Esophagus muscularis mucosa (tissue), 4 donors: ENCODE measurements at regions not wholly inside any gene's neighbourhood (a gene's known extent, or its start where the extent isn't known, plus 50 kb on each side); places are given as distances from the start of the nearest gene placed in this dataset.

ENCODE experiments used
- DNase-seq: peaks from one replicate; pipeline ENCODE4 v3.0.0-alpha.2; 2017; ENCODE audit errors: extremely low spot score
- H3K27ac ChIP-seq, 4 donors: fragments of 200-600 bp; sonication (generic); replicated peaks in 1 of 4; 1 replicate in 3 of 4; 2 replicates in 1 of 4; pipeline ENCODE4 v1.5.1; 2016 to 2019; ENCODE audit warnings: mild to moderate bottlenecking in 1 of 4
- H3K27me3 ChIP-seq, 4 donors: fragments of 200-600 bp; sonication (generic); one replicate each; pipeline versions ENCODE4 v1.5.1 to v1.6.0; 2016 to 2019
- H3K36me3 ChIP-seq, 4 donors: fragments of 200-600 bp; sonication (generic); one replicate each; pipeline ENCODE4 v1.5.1; 2016 to 2019
- H3K4me1 ChIP-seq, 4 donors: fragments of 200-600 bp; sonication (generic); one replicate each; pipeline ENCODE4 v1.5.1; 2016 to 2019
- H3K4me3 ChIP-seq, 4 donors: fragments of 200-600 bp; sonication (generic); 1 replicate in 2 of 4; 2 replicates in 2 of 4; pipeline ENCODE4 v1.5.1; 2016 to 2019; ENCODE audit warnings: mild to moderate bottlenecking in 4 of 4, moderate library complexity in 1 of 4
- H3K9me3 ChIP-seq, 4 donors: fragments of 200-600 bp; sonication (generic); 1 replicate in 3 of 4; 2 replicates in 1 of 4; pipeline ENCODE4 v1.5.1; 2016 to 2019
- EP300 ChIP-seq: sonication (generic); formaldehyde crosslinking; IDR thresholded peaks from one replicate; pipeline ENCODE4 v1.6.1; 2017; ENCODE audit warnings: antibody characterized with exemption
- POLR2A ChIP-seq: fragments of 450-650 bp; IDR thresholded peaks from one replicate; pipeline ENCODE4 v1.6.1; 2017; ENCODE audit warnings: antibody characterized with exemption, moderate library complexity, mild to moderate bottlenecking, low read depth
- POLR2AphosphoS5 ChIP-seq, 2 donors: sonication (generic); formaldehyde crosslinking; IDR thresholded peaks; one replicate each; pipeline ENCODE4 v1.6.1; 2017; ENCODE audit warnings: antibody characterized with exemption in 2 of 2
- WGBS: methylation state at CpG from one replicate; pipeline ENCODE4 v1.1.5; 2018; 5-methylcytosine and 5-hydroxymethylcytosine counted together
- intact Hi-C: fragments of 100-400 bp; cut with DNase I; formaldehyde crosslinking; loops from one replicate; pipeline ENCODE4 v1.15.1; 2023
- TF ChIP-seq, protein P1 (sequence below), 3 experiments: fragments of 200-600 bp in 2 of 3; fragments of 450-650 bp in 1 of 3; sonication (generic) in 2 of 3; IDR thresholded peaks; one replicate each; pipeline ENCODE4 v1.5.1; 2017 to 2019; ENCODE audit warnings: antibody characterized with exemption in 3 of 3, mild to moderate bottlenecking in 2 of 3, moderate library complexity in 1 of 3

DNA sequence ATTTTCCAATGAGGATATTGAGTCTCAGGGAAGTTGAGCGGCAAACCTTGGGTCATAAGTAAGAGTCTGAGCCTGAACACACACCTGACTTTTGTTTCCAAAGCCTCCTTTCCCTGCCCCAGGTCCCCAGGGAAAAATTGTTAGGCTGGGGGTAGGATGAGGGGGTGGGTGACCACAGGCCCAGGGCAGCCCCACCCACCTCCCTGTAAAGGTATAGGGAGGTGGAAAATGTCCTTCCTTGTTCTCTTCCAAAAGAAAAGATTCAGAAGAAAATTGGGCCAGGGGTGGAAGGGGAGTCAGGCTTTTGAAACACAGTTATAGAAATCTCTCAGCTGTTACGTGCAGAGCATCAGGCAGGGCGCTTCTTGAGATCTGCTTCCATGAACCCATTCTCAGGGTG lies 129.7 kb upstream of the NGF start:
- DNase-seq = peak; percentile 62
- no peak overlapping the region for H3K4me3 ChIP-seq
- no peaks in the 10 kb centered on the region for H3K36me3 ChIP-seq
- TF ChIP-seq POLR2A (no peak), EP300 (no peak), POLR2AphosphoS5 (IDR thresholded peaks at IDR 0.05) (no peak)
- TF ChIP-seq, protein P1, sequence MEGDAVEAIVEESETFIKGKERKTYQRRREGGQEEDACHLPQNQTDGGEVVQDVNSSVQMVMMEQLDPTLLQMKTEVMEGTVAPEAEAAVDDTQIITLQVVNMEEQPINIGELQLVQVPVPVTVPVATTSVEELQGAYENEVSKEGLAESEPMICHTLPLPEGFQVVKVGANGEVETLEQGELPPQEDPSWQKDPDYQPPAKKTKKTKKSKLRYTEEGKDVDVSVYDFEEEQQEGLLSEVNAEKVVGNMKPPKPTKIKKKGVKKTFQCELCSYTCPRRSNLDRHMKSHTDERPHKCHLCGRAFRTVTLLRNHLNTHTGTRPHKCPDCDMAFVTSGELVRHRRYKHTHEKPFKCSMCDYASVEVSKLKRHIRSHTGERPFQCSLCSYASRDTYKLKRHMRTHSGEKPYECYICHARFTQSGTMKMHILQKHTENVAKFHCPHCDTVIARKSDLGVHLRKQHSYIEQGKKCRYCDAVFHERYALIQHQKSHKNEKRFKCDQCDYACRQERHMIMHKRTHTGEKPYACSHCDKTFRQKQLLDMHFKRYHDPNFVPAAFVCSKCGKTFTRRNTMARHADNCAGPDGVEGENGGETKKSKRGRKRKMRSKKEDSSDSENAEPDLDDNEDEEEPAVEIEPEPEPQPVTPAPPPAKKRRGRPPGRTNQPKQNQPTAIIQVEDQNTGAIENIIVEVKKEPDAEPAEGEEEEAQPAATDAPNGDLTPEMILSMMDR (IDR thresholded peaks at IDR 0.05) = no peak
- intact Hi-C loops = loop anchor here (2.0 to 5.0 kb wide), 2 partner anchors 130 to 329 kb away; no protein-coding TSS in a partner anchor
- no peaks in the 10 kb centered on the region for H3K4me1 ChIP-seq
- 100% methylated on average over 3 of the region's 3 CpGs for whole genome bisulfite sequencing
- no peaks in the 10 kb centered on the region for H3K9me3 ChIP-seq
- H3K27ac ChIP-seq = no peak overlapping the region
- no peaks in the 10 kb centered on the region for H3K27me3 ChIP-seq

DNA sequence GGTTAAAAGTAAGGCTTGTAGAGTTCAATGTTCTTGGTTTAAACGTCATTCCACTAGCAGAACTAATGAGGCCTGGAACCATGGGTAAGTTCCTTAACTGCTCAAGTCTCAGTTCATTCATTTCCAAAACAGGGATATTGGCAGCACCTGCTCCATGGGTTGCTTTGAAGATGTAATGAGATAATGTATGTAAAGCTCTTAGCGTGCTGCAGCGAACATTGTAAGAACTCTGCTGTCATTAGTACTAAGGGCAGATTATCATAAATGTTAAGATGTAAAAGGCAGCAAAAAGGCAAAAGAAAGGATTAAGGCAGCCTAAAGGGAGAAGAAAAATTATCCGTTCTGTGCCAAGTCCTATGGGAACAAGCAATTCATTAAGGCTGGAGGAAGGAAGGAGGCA lies 129.1 kb upstream of the NGF start:
- intact Hi-C loops = loop anchor here (5.0 kb wide), 1 partner anchor 130 kb away; no protein-coding TSS in a partner anchor
- 89% methylated on average over 4 of the region's 4 CpGs for WGBS
- TF ChIP-seq POLR2AphosphoS5 (IDR thresholded peaks at IDR 0.05) = no peak
- TF ChIP-seq POLR2A = no peak
- TF ChIP-seq, protein P1 (IDR thresholded peaks at IDR 0.05) = no peak
- TF ChIP-seq EP300 = no peak
- DNase-seq = peak; percentile 78
- no peaks in the 10 kb centered on the region for H3K36me3 ChIP-seq
- H3K4me1 ChIP-seq = no peaks in the 10 kb centered on the region
- no peak overlapping the region for H3K27ac ChIP-seq
- no peaks in the 10 kb centered on the region for H3K9me3 ChIP-seq
- no peak overlapping the region for H3K4me3 ChIP-seq
- H3K27me3 ChIP-seq = no peaks in the 10 kb centered on the region

DNA sequence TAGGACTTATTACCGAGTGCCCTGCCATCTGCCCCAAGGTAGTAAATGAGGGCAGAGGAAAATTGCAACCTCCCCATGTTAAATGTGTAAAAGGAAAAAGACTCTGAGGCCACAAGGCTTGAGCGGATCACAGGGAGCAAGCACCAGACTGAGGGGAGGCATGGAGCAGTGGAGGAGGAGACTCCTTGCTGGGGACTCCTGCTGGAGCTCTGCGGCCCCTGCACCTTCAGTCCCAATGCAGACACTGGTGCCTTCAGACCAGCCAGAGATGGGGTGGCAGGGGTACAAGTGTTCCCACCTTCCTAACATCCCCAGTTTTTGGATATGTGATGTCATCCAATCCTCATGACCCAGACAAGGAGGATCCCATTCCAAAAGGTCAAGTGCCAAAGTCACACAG lies 128.4 kb upstream of the NGF start:
- intact Hi-C loops = loop anchor here (5.0 kb wide), 1 partner anchor 131 kb away; no protein-coding TSS in a partner anchor
- no peaks in the 10 kb centered on the region for H3K9me3 ChIP-seq
- TF ChIP-seq EP300 (no peak), POLR2A (no peak), POLR2AphosphoS5 (IDR thresholded peaks at IDR 0.05) (no peak)
- TF ChIP-seq, protein P1 (IDR thresholded peaks at IDR 0.05) = no peak

DNA sequence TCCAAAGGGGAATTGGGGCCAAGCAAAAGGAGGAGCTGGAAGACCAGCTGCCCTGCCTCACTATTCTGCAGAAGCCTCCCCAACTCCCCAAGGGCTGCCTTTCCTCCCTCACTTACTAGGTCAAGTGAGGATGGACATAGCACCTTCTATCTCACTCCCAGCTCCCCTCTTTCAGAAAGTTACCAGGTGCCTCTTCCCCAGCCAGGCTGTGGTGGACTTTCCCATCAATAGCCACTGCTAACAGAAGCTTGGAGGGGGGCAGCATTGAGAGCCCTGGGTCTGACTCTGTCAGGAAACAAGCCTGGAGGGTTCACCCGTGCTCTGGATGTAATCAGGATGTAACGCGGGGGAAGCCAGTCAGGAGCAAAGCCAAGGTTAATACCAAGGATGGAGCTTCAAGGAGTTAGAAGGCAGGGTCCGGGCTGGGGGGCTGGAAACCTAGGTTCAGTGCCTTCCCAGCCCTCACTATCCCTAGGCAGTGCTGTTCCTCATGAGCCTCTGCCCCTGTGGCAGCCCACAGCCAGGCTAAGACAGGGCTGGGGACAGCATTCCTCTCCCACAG lies 127.8 kb upstream of the NGF start:
- H3K4me1 ChIP-seq = no peaks in the 10 kb centered on the region
- intact Hi-C loops = loop anchor here (5.0 kb wide), 1 partner anchor 131 kb away; no protein-coding TSS in a partner anchor
- TF ChIP-seq EP300 (no peak), POLR2A (no peak), POLR2AphosphoS5 (IDR thresholded peaks at IDR 0.05) (no peak)
- TF ChIP-seq, protein P1 (IDR thresholded peaks at IDR 0.05) = no peak
- WGBS = 85% methylated on average over 4 of the region's 4 CpGs
- no peak overlapping the region for H3K27ac ChIP-seq
- no peaks in the 10 kb centered on the region for H3K36me3 ChIP-seq
- no peaks in the 10 kb centered on the region for H3K27me3 ChIP-seq
- no peak overlapping the region for H3K4me3 ChIP-seq
- no peaks in the 10 kb centered on the region for H3K9me3 ChIP-seq
- peak; percentile 45 for DNase-seq

More for the DNA sequence above, 128.4 kb upstream of the NGF start:
- DNase-seq = no peak
- H3K27me3 ChIP-seq = no peaks in the 10 kb centered on the region
- no peaks in the 10 kb centered on the region for H3K4me1 ChIP-seq
- no peak overlapping the region for H3K4me3 ChIP-seq
- 100% methylated on average over 2 of the region's 3 CpGs for WGBS
- H3K36me3 ChIP-seq = no peaks in the 10 kb centered on the region
- H3K27ac ChIP-seq = no peak overlapping the region

DNA sequence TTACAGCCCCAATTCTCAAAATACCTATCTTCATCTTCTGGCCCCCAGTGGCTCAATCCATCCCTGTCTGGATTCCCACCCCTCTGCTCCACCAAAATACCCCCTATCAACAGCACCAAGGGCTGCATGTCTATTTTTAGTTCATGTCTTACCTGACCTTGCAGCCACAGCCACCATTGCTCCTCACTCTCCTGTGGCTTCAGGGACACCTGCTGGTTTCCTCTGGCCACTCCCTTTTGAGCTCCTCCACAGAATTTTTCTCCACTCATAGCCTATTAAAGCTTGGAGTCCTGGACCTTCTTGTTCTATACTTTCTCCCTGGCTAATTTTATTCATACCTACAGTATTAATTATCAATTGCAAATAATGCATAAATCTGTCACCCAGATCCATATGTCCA lies 125.3 kb upstream of the NGF start:
- intact Hi-C loops = no loop called here
- TF ChIP-seq POLR2AphosphoS5 (IDR thresholded peaks at IDR 0.05) (no peak), EP300 (no peak), POLR2A (no peak)
- TF ChIP-seq, protein P1 (IDR thresholded peaks at IDR 0.05) = no peak
- H3K9me3 ChIP-seq = no peaks in the 10 kb centered on the region

More for the DNA sequence above, 125.3 kb upstream of the NGF start:
- no peaks in the 10 kb centered on the region for H3K27me3 ChIP-seq
- H3K4me1 ChIP-seq = no peaks in the 10 kb centered on the region
- H3K36me3 ChIP-seq = no peaks in the 10 kb centered on the region
- H3K27ac ChIP-seq = no peak overlapping the region
- DNase-seq = no peak
- H3K4me3 ChIP-seq = no peak overlapping the region
